K562 (cell line): ENCODE measurements at regions not wholly inside any gene's neighbourhood (a gene's known extent, or its start where the extent isn't known, plus 50 kb on each side); places are given as distances from the start of the nearest gene placed in this dataset.

Experiments used
- ATAC-seq: fragments of 200-7000 bp; cut with Tn5 transposase; 3 replicates; pipeline ENCODE4 v1.9.1; 2020; ENCODE audit warnings: moderate library complexity
- BruUV-seq: library from RNA; stranded (reverse); fragments of 400-500 nt; replicated peaks from 2 replicates; lab custom pipeline; 2021; lab: Mats Ljungman, UMichigan
- CTCF ChIA-PET: fragments of 300-600 bp; formaldehyde crosslinking; extraction: SDS; loops from one replicate; lab custom pipeline; 2021; ENCODE audit warnings: low intra/inter-chr PET ratio; lab: Yijun Ruan, JAX
- POLR2A ChIA-PET: fragments of 300-600, 350-650 bp; sonication (Branson Sonifier 250); formaldehyde crosslinking; extraction: SDS; loops from one replicate; lab custom pipeline; 2021; ENCODE audit warnings: antibody characterized with exemption, inconsistent platforms; lab: Yijun Ruan, JAX
- DNase-seq, 4 experiments: peaks; one replicate each; pipeline versions ENCODE4 v3.0.0 to v3.0.0-alpha.2; 2011 to 2018; ENCODE audit warnings: low spot score in 3 of 4, mixed read lengths in 3 of 4; ENCODE audit errors: extremely low read depth in 1 of 4
- FAIRE-seq: peaks from 2 replicates; lab custom pipeline; 2011; peaks lifted over from hg19 to GRCh38; lab: Jason Lieb, UNC
- H2AFZ ChIP-seq: 2 replicates; pipeline ENCODE4 v1.6.0; 2011; ENCODE audit warnings: low read depth, low read length, control low read depth, inconsistent platforms
- H3K27ac ChIP-seq: fragments of 200-600 bp; 3 replicates; pipeline ENCODE4 v1.8.0; 2011; ENCODE audit warnings: low read depth, mild to moderate bottlenecking, control low read depth, inconsistent platforms, low read length, moderate library complexity, mixed read lengths; ENCODE audit errors: extremely low read depth
- H3K27me3 ChIP-seq, 2 experiments: fragments of 300-600 bp in 1 of 2; 2 replicates in 1 of 2; 3 replicates in 1 of 2; pipeline versions ENCODE4 v1.6.0 to v1.8.0; 2011; ENCODE audit warnings: inconsistent platforms in 2 of 2, low read length in 2 of 2, mild to moderate bottlenecking in 1 of 2, mixed read lengths in 1 of 2, moderate library complexity in 1 of 2; ENCODE audit not compliant: control insufficient read depth in 2 of 2, insufficient read depth in 2 of 2
- H3K36me3 ChIP-seq: fragments of 300-600 bp; 3 replicates; pipeline ENCODE4 v1.8.0; 2011; ENCODE audit warnings: mild to moderate bottlenecking, low read length, inconsistent platforms; ENCODE audit not compliant: control insufficient read depth, insufficient read depth
- H3K4me1 ChIP-seq, 2 experiments: fragments of 200-600 bp in 1 of 2; replicated peaks in 1 of 2; 2 replicates in 1 of 2; 3 replicates in 1 of 2; pipeline versions ENCODE4 v1.5.1 to v1.8.0; 2011; ENCODE audit warnings: inconsistent platforms in 2 of 2, low read length in 2 of 2, mild to moderate bottlenecking in 1 of 2, mixed read lengths in 1 of 2, moderate library complexity in 1 of 2; ENCODE audit not compliant: control insufficient read depth in 2 of 2, insufficient read depth in 2 of 2
- H3K4me2 ChIP-seq: 2 replicates; pipeline ENCODE4 v1.6.1; 2011; ENCODE audit warnings: low read length, control low read depth, inconsistent platforms, mixed read lengths; ENCODE audit not compliant: insufficient read depth
- H3K4me3 ChIP-seq: fragments of 200-600 bp; sonication (generic), shearing (Covaris generic); 2 replicates; pipeline ENCODE4 v1.5.1; 2016; ENCODE audit warnings: control low read depth, inconsistent platforms
- H3K79me2 ChIP-seq: fragments of 200-600 bp; 3 replicates; pipeline ENCODE4 v1.8.0; 2011; ENCODE audit warnings: low read length, inconsistent platforms; ENCODE audit not compliant: control insufficient read depth, insufficient read depth
- H3K9ac ChIP-seq, 2 experiments: 2 replicates each; pipeline versions ENCODE4 v1.6.0 to v1.6.1; 2011; ENCODE audit warnings: low read depth in 2 of 2, low read length in 2 of 2, control low read depth in 1 of 2, inconsistent platforms in 1 of 2, mild to moderate bottlenecking in 1 of 2, mixed read lengths in 1 of 2; ENCODE audit not compliant: insufficient read depth in 1 of 2
- H3K9me1 ChIP-seq: one replicate; pipeline ENCODE4 v1.6.0; 2011; ENCODE audit warnings: inconsistent platforms, mild to moderate bottlenecking, low read length, moderate library complexity; ENCODE audit not compliant: control insufficient read depth, insufficient read depth
- H3K9me3 ChIP-seq: replicated peaks from 2 replicates; pipeline ENCODE4 v1.5.1; 2011; ENCODE audit warnings: low read depth, low read length, inconsistent platforms; ENCODE audit not compliant: control insufficient read depth, insufficient read depth
- H4K20me1 ChIP-seq: replicated peaks from 2 replicates; pipeline ENCODE4 v1.6.1; 2011; ENCODE audit warnings: low read length, inconsistent platforms, mixed read lengths; ENCODE audit not compliant: control insufficient read depth, insufficient read depth
- DACH1 ChIP-seq: fragments of 450-650 bp; IDR thresholded peaks from 2 replicates; pipeline ENCODE4 v1.6.1; 2018; ENCODE audit not compliant: partially characterized antibody
- IRF9 ChIP-seq: fragments of 450-650 bp; IDR thresholded peaks from 2 replicates; pipeline ENCODE4 v1.6.1; 2016; ENCODE audit warnings: missing biosample characterization, missing genetic modification characterization
- MLLT1 ChIP-seq, 2 experiments: fragments of 450-650 bp; IDR thresholded peaks; 2 replicates each; pipeline ENCODE4 v1.6.1; 2016
- NFRKB ChIP-seq: fragments of 450-650 bp; IDR thresholded peaks from 2 replicates; pipeline ENCODE4 v1.6.1; 2016; ENCODE audit warnings: low read depth
- SIRT6 ChIP-seq: IDR thresholded peaks from one replicate; pipeline ENCODE4 v1.6.1; 2012; ENCODE audit warnings: low read depth, mild to moderate bottlenecking, control low read depth, inconsistent platforms, low read length, moderate library complexity
- ZC3H11A ChIP-seq: IDR thresholded peaks from 2 replicates; pipeline ENCODE4 v1.6.1; 2012; ENCODE audit warnings: low read depth, low read length, improper control_type of control experiment
- ZKSCAN8 ChIP-seq: fragments of 200-800 bp; sonication (Bioruptor generic); IDR thresholded peaks from 2 replicates; pipeline ENCODE4 v1.6.1; 2016; ENCODE audit warnings: missing genetic modification characterization, missing compliant biosample characterization
- ZNF134 ChIP-seq: fragments of 250-450 bp; sonication (Bioruptor Pico); conservative IDR thresholded peaks from 2 replicates; pipeline ENCODE4 v1.4.0; 2020
- ZNF436 ChIP-seq: fragments of 250-450, 450-650 bp; sonication (Bioruptor Pico); formaldehyde crosslinking; IDR thresholded peaks from 2 replicates; pipeline ENCODE4 v1.7.0; 2020; ENCODE audit warnings: mild to moderate bottlenecking
- ZNF76 ChIP-seq: fragments of 250-450 bp; sonication (Bioruptor Pico); IDR thresholded peaks from 2 replicates; pipeline ENCODE4 v1.4.0; 2020; ENCODE audit warnings: mild to moderate bottlenecking, moderate library complexity, borderline replicate concordance
- ZSCAN32 ChIP-seq: fragments of 450-650 bp; formaldehyde crosslinking; IDR thresholded peaks from 2 replicates; pipeline ENCODE4 v1.4.0; 2020; ENCODE audit warnings: mild to moderate bottlenecking, moderate library complexity
- WGBS: fragments of 100-300 bp; shearing (Covaris generic); methylation state at CpG from one replicate; pipeline ENCODE4 v1.1.6; 2016; ENCODE audit warnings: low coverage, mixed read lengths; ENCODE audit not compliant: insufficient coverage; ENCODE audit errors: missing lambda C conversion rate; 5-methylcytosine and 5-hydroxymethylcytosine counted together
- in situ Hi-C: fragments of 300-500 bp; cut with MboI; formaldehyde crosslinking; loops from 4 replicates; pipeline ENCODE4 v1.15.0; 2018; ENCODE audit warnings: inconsistent platforms, mixed read lengths
- intact Hi-C: fragments of 100-400 bp; cut with micrococcal nuclease; formaldehyde crosslinking; loops from 2 replicates; pipeline ENCODE4 v1.14.2; 2022

- POLR2A ChIA-PET, result no interaction called here
- ATAC-seq, result no peak; the same call in 2 of the 3 replicates
- Histone ChIP-seq H3K9me3 (no peaks in the 10 kb centered on the region), H3K9ac (no peak overlapping the region), H3K9me1 (no peaks in the 10 kb centered on the region), H4K20me1 (peaks cover 6% of the 10 kb centered on the region; the same call in 1 of the 2 replicates), H2AFZ (no peak overlapping the region), H3K27me3 (peaks cover 1 to 48% of the 10 kb centered on the region in 2 experiments; a peak in 3 of 5 replicates), H3K36me3 (no peaks in the 10 kb centered on the region), H3K4me1 (no peaks in the 10 kb centered on the region; a peak in 1 of 5 replicates), H3K4me2 (no peak overlapping the region), H3K79me2 (no peaks in the 10 kb centered on the region), H3K4me3 (no peak overlapping the region), H3K27ac (no peak overlapping the region)
- 0% methylated on average over 33 of the region's 38 CpGs for WGBS
- BruUV-seq, result no TSS peak
- no peak for FAIRE-seq
- intact Hi-C loops (no loop called here), in situ Hi-C loops (no loop called here)
- DNase-seq, result no peak
- TF ChIP-seq ZNF134 (CRISPR knock-in tag) (no peak), NFRKB (no peak), ZSCAN32 (CRISPR knock-in tag) (no peak), IRF9 (no peak), SIRT6 (no peak), MLLT1 (IDR thresholded peaks at IDR 0.05) (no peak), ZNF436 (no peak), ZC3H11A (no peak), ZNF76 (CRISPR knock-in tag) (no peak), ZKSCAN8 (no peak), DACH1 (no peak)
- CTCF ChIA-PET, result no interaction called here
Measured at GRCh38 chr6:169971081-169971861, 219.8 kb downstream of the ERMARD start.
